ENCODE measurements at regions not wholly inside any gene's neighbourhood (a gene's known extent, or its start where the extent isn't known, plus 50 kb on each side); places are given as distances from the start of the nearest gene placed in this dataset.

DNA sequence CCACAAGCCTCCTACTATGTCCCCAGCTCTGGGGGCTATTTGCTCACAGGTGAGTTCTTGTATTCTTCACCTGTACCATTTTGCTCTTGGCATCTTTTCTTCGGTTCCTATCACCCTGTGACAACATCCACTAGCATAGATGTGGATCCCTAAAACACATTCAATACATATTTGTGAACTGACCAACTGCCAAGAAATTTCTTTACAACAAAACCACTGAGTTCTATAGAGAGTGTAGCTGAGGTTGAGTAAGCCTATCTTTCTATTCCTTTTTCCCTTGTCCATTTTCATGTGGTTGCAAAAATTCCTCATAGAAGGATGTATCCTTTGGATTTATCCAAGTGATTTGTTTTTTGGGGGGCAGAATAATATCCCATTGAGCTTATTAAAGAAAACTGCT lies 192.7 kb upstream of the ITGA4 start:
- TF ChIP-seq POLR2A (IDR thresholded peaks at IDR 0.05; ENCODE audit: low read depth, low read length) = no peak
- TF ChIP-seq TAF1 (IDR thresholded peaks at IDR 0.05; ENCODE audit: borderline replicate concordance, low read depth, low read length) = no peak
- TF ChIP-seq POLR2AphosphoS5 (IDR thresholded peaks at IDR 0.05; ENCODE audit: low read depth, low read length) = no peak

All from GM12892 (cell line).